ENCODE measurements at regions not wholly inside any gene's neighbourhood (a gene's known extent, or its start where the extent isn't known, plus 50 kb on each side); places are given as distances from the start of the nearest gene placed in this dataset.

GRCh38 chr2:23298551-23298950, 86.4 kb upstream of the KLHL29 start:
- Histone ChIP-seq H3K4me1 (ENCODE audit: control insufficient read depth in 1 of 2, insufficient read depth in 2 of 2, low read length in 2 of 2) (no peaks in the 10 kb centered on the region), H3K36me3 (ENCODE audit: control insufficient read depth in 1 of 2, insufficient read depth in 2 of 2, low read length in 2 of 2) (no peaks in the 10 kb centered on the region), H3K27me3 (ENCODE audit: insufficient read depth, low read length) (peaks cover 29% of the 10 kb centered on the region), H4K20me1 (ENCODE audit: insufficient read depth) (no peaks in the 10 kb centered on the region; the same call in 1 of the 2 replicates), H3K4me3 (replicated peaks in 1 of 2; ENCODE audit: low read depth in 1 of 2, low read length in 2 of 2) (no peak overlapping the region), H3K9ac (ENCODE audit: low read length) (no peak overlapping the region), H3K4me2 (ENCODE audit: low read length) (no peak overlapping the region), H2AFZ (ENCODE audit: low read depth, low read length, poor library complexity, severe bottlenecking) (no peak overlapping the region), H3K9me3 (ENCODE audit: control insufficient read depth in 1 of 2, insufficient read depth in 1 of 2, low read depth in 1 of 2, low read length in 2 of 2) (no peaks in the 10 kb centered on the region), H3K79me2 (ENCODE audit: insufficient read depth, low read length) (no peaks in the 10 kb centered on the region), H3K27ac (ENCODE audit: low read depth, low read length) (no peak overlapping the region), H3K9me2 (ENCODE audit: insufficient read depth) (no peaks in the 10 kb centered on the region)
- RAD21 ChIA-PET (ENCODE audit: low non-redundant PET in 1 of 2, low total read pairs in 2 of 2, uncharacterized antibody in 2 of 2, unreplicated experiment in 2 of 2), result no interaction called here
- DNase-seq (ENCODE audit: low read depth, low spot score), result no peak
- intact Hi-C loops (cut with micrococcal nuclease), result no loop called here
- BruUV-seq (replicated peaks), result no TSS peak
- POLR2A ChIA-PET, result no interaction called here
- no peak; the same call in 1 of the 2 replicates for ATAC-seq
- CTCF ChIA-PET, result no interaction called here
- no peak for TF ChIP-seq POLR2AphosphoS5 (IDR thresholded peaks at IDR 0.05; ENCODE audit: low read depth, low read length)
- TF ChIP-seq EZH2phosphoT487 (IDR thresholded peaks at IDR 0.05; ENCODE audit: borderline replicate concordance), result no peak

- no TSS peak for BruUV-seq (replicated peaks)
- H3K9me2 ChIP-seq (ENCODE audit: insufficient read depth), result no peaks in the 10 kb centered on the region
- RAD21 ChIA-PET (ENCODE audit: low non-redundant PET in 1 of 2, low total read pairs in 2 of 2, uncharacterized antibody in 2 of 2, unreplicated experiment in 2 of 2), result no interaction called here
These were observed 85.3 kb upstream of the KLHL29 start for GRCh38 chr2:23299476-23300195.

More at GRCh38 chr2:23299476-23300195, 85.3 kb upstream of the KLHL29 start:
- H3K4me3 ChIP-seq (replicated peaks in 1 of 2; ENCODE audit: low read depth in 1 of 2, low read length in 2 of 2), result no peak overlapping the region
- H3K27ac ChIP-seq (ENCODE audit: low read depth, low read length), result no peak overlapping the region
- ChIA-PET CTCF (no interaction called here), POLR2A (no interaction called here)
- no peaks in the 10 kb centered on the region; the same call in 1 of the 2 replicates for H4K20me1 ChIP-seq (ENCODE audit: insufficient read depth)
- H3K79me2 ChIP-seq (ENCODE audit: insufficient read depth, low read length), result no peaks in the 10 kb centered on the region
- no peak for ATAC-seq
- no peaks in the 10 kb centered on the region for H3K9me3 ChIP-seq (ENCODE audit: control insufficient read depth in 1 of 2, insufficient read depth in 1 of 2, low read depth in 1 of 2, low read length in 2 of 2)
- no peaks in the 10 kb centered on the region for H3K36me3 ChIP-seq (ENCODE audit: control insufficient read depth in 1 of 2, insufficient read depth in 2 of 2, low read length in 2 of 2)
- H3K9ac ChIP-seq (ENCODE audit: low read length), result no peak overlapping the region
- intact Hi-C loops (cut with micrococcal nuclease), result no loop called here
- no peak overlapping the region for H2AFZ ChIP-seq (ENCODE audit: low read depth, low read length, poor library complexity, severe bottlenecking)
- no peak for DNase-seq (ENCODE audit: low read depth, low spot score)
- TF ChIP-seq ZFX (IDR thresholded peaks at IDR 0.05) (no peak), JUND (IDR thresholded peaks at IDR 0.05) (no peak), SRF (IDR thresholded peaks at IDR 0.05; ENCODE audit: low read depth) (no peak), EGR1 (IDR thresholded peaks at IDR 0.05; ENCODE audit: low read depth) (no peak)
- H3K4me2 ChIP-seq (ENCODE audit: low read length), result no peak overlapping the region
- H3K4me1 ChIP-seq (ENCODE audit: control insufficient read depth in 1 of 2, insufficient read depth in 2 of 2, low read length in 2 of 2), result no peaks in the 10 kb centered on the region
- H3K27me3 ChIP-seq (ENCODE audit: insufficient read depth, low read length), result peaks cover 39% of the 10 kb centered on the region
